ENCODE measurements at regions not wholly inside any gene's neighbourhood (a gene's known extent, or its start where the extent isn't known, plus 50 kb on each side); places are given as distances from the start of the nearest gene placed in this dataset.

GRCh38 chr14:99052467-99052866 is 219.5 kb downstream of the BCL11B start:
- no peak for TF ChIP-seq RAD21 (IDR thresholded peaks at IDR 0.05; ENCODE audit: low read length)
- no peak for TF ChIP-seq BHLHE40 (IDR thresholded peaks at IDR 0.05; ENCODE audit: low read depth, low read length)
- no peak for TF ChIP-seq NFE2L2 (IDR thresholded peaks at IDR 0.05; ENCODE audit: low read depth, low read length)
- no peak for TF ChIP-seq CTCF (conservative IDR thresholded peaks at IDR 0.05; ENCODE audit: low read depth, low read length)
- no peak for TF ChIP-seq CHD1 (IDR thresholded peaks at IDR 0.05; ENCODE audit: low read depth, low read length)
- no peak for TF ChIP-seq RCOR1 (IDR thresholded peaks at IDR 0.05; ENCODE audit: insufficient replicate concordance, low read length)
- no peak for TF ChIP-seq MAZ (IDR thresholded peaks at IDR 0.05; ENCODE audit: borderline replicate concordance, low read depth, low read length)
- TF ChIP-seq MXI1 (IDR thresholded peaks at IDR 0.05; ENCODE audit: borderline replicate concordance, low read depth, low read length), result no peak
- no peak for TF ChIP-seq SMC3 (IDR thresholded peaks at IDR 0.05; ENCODE audit: low read depth, low read length)
- no peak for TF ChIP-seq FOS (IDR thresholded peaks at IDR 0.05; ENCODE audit: low read depth, low read length)
- no peak for TF ChIP-seq POLR2A (IDR thresholded peaks at IDR 0.05; ENCODE audit: low read depth, low read length)
- no peak for TF ChIP-seq CEBPB (IDR thresholded peaks at IDR 0.05; ENCODE audit: low read depth, low read length)
- no peak for TF ChIP-seq ELK1 (IDR thresholded peaks at IDR 0.05; ENCODE audit: borderline replicate concordance, low read depth, low read length)
- no peak for TF ChIP-seq RFX5 (IDR thresholded peaks at IDR 0.05; ENCODE audit: low read depth, low read length)
- TF ChIP-seq MAFK (IDR thresholded peaks at IDR 0.05; ENCODE audit: low read depth, low read length), result no peak
- H3K18ac ChIP-seq (ENCODE audit: low read depth, low read length), result no peak overlapping the region
- H3K9ac ChIP-seq (ENCODE audit: low read depth, low read length), result no peak overlapping the region
- no peak overlapping the region for H3K14ac ChIP-seq (replicated peaks; ENCODE audit: low read depth, low read length)
- BruUV-seq (replicated peaks), result no TSS peak
- H2BK20ac ChIP-seq (ENCODE audit: low read depth, low read length), result no peak overlapping the region
- H3K36me3 ChIP-seq (ENCODE audit: control insufficient read depth, insufficient read depth, low read length), result no peaks in the 10 kb centered on the region
- in situ Hi-C loops (cut with MboI; ENCODE audit: low sequenced_read_pairs), result no loop called here
- H2AK9ac ChIP-seq (replicated peaks; ENCODE audit: low read depth, low read length, poor library complexity), result no peak overlapping the region
- POLR2A ChIA-PET (ENCODE audit: unreplicated experiment), result no interaction called here
- no peak for ATAC-seq (ENCODE audit: low read depth)
- H4K20me1 ChIP-seq (ENCODE audit: insufficient read depth, low read length), result no peaks in the 10 kb centered on the region
- no peak overlapping the region for H3K4me2 ChIP-seq (ENCODE audit: low read depth, low read length)
- H3K9me3 ChIP-seq (ENCODE audit: control insufficient read depth, insufficient read depth, low read length), result peaks cover 28% of the 10 kb centered on the region
- no peak overlapping the region for H3K27ac ChIP-seq (ENCODE audit: insufficient read depth, low read length)
- no peak overlapping the region for H3K23ac ChIP-seq (ENCODE audit: low read depth, low read length)
- H2AFZ ChIP-seq (replicated peaks; ENCODE audit: low read length, poor library complexity), result no peak overlapping the region
- no peaks in the 10 kb centered on the region for H3K9me1 ChIP-seq (ENCODE audit: insufficient read depth, low read length)
- no peak overlapping the region for H3K4me3 ChIP-seq (ENCODE audit: insufficient read depth, low read depth, low read length)
- H4K5ac ChIP-seq (ENCODE audit: low read depth, low read length), result no peak overlapping the region
- H3K4ac ChIP-seq (ENCODE audit: low read depth, low read length), result no peak overlapping the region
- no peaks in the 10 kb centered on the region for H3K27me3 ChIP-seq (ENCODE audit: control insufficient read depth, insufficient read depth, low read length)
- no peak for DNase-seq
- H2BK120ac ChIP-seq (ENCODE audit: low read depth, low read length), result no peak overlapping the region
- no peak overlapping the region for H4K8ac ChIP-seq (ENCODE audit: low read depth in 2 of 2, low read length in 2 of 2)
- CTCF ChIA-PET, result no interaction called here
- WGBS, 2 experiments (ENCODE audit: extremely low coverage in 2 of 2, insufficient read length in 1 of 2), result no CpG with 5 or more reads among the region's 2 CpGs
- H3K79me1 ChIP-seq (ENCODE audit: low read depth in 1 of 2, low read length in 2 of 2), result no peaks in the 10 kb centered on the region
- intact Hi-C loops (cut with micrococcal nuclease), result no loop called here
- no peak overlapping the region for H3K56ac ChIP-seq (ENCODE audit: extremely low read depth, insufficient read depth, low read length)
- dilution Hi-C loops (cut with HindIII; ENCODE audit: low sequenced_read_pairs, unreplicated experiment), result no loop called here
- no peak overlapping the region for H2BK15ac ChIP-seq (ENCODE audit: low read depth, low read length)
- H4K91ac ChIP-seq (ENCODE audit: insufficient read depth, low read depth, low read length), result no peak overlapping the region
- H2AK5ac ChIP-seq (ENCODE audit: low read depth, low read length), result no peak overlapping the region
- H3K4me1 ChIP-seq (ENCODE audit: control insufficient read depth, insufficient read depth, low read length), result no peaks in the 10 kb centered on the region
- H2BK5ac ChIP-seq (ENCODE audit: low read depth, low read length, poor library complexity, severe bottlenecking), result no peak overlapping the region

Measured in IMR-90 (cell line).